Embryonic facial prominence (tissue), 1 donor: ENCODE measurements at regions not wholly inside any gene's neighbourhood (a gene's known extent, or its start where the extent isn't known, plus 50 kb on each side); places are given as distances from the start of the nearest gene placed in this dataset.

Experiments used
- DNase-seq: peaks from one replicate; pipeline ENCODE4 v3.0.0-alpha.2; 2016; ENCODE audit errors: extremely low spot score

DNA sequence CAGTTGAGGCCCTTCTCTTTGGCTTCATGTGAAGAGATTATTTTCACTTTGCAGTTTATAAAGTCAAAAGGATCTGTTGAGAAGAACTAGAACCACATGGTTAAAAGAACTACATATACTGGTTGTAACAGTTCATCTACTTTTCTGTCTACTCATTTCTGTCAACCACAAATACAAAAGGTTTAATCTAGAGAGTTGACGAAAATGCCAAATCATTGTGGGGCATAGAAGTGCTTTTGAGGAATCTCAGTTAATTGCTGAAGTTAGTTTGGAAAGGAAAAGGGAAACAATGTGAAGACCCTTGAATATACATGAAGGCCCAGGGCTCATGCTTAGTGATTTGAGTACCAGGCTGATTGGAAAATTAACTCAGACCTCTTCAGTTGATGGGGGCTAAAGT is 415.7 kb upstream of the ZP4 start:
- no peak for DNase-seq

DNA sequence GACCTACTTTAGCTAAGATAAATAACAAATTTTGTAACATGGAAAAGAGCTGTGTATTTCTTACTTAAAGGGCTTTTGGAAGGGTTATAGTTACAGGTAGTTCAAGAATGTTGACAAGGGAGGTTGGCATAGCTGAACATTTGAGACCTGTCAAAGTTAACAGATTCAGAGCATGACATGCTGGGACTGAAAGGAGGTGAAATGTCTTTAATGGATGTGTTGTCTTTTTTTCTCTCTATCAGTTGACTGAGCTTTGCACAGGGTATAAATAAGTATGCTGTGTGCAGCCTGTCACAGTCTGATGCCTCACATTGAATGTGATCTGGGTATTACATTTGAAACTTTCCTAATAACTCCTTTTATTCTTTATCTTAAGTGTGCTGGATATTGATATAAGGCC is 411.9 kb upstream of the ZP4 start:
- DNase-seq = no peak

- DNase-seq = no peak
Observed at GRCh38 chr1:238296371-238296770, 405.6 kb upstream of the ZP4 start.

GRCh38 chr1:238293075-238293474 is 402.4 kb upstream of the ZP4 start:
- no peak for DNase-seq

DNA sequence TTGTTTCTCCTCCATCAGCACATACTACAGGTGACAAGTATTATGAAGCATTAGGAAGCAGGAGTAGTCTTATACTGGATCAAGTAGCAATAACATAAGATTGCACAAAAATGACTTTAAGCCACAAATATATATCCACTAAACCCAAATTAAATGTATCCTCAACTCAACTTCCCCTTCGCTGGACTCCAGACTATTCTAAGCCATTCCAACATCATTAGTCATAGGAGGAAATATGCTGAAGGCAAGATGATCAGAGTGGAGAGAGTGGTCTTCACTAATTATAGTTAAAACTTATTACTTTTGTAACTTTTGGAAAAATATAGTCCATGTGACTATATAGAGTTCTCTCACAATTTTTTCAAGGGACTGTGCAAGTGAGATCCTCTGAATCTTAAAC is 390.7 kb upstream of the ZP4 start:
- no peak for DNase-seq

GRCh38 chr1:238279694-238280380 is 389.1 kb upstream of the ZP4 start:
- no peak for DNase-seq

GRCh38 chr1:238272145-238272544 is 381.4 kb upstream of the ZP4 start:
- no peak for DNase-seq

GRCh38 chr1:238265866-238266265 is 375.1 kb upstream of the ZP4 start:
- DNase-seq = no peak

- DNase-seq = no peak
Observed at GRCh38 chr1:238264951-238265350, 374.2 kb upstream of the ZP4 start.

- DNase-seq = no peak
Observed at GRCh38 chr1:238258510-238258909, 367.8 kb upstream of the ZP4 start.

GRCh38 chr1:238257018-238257621 is 366.4 kb upstream of the ZP4 start:
- DNase-seq = no peak

DNA sequence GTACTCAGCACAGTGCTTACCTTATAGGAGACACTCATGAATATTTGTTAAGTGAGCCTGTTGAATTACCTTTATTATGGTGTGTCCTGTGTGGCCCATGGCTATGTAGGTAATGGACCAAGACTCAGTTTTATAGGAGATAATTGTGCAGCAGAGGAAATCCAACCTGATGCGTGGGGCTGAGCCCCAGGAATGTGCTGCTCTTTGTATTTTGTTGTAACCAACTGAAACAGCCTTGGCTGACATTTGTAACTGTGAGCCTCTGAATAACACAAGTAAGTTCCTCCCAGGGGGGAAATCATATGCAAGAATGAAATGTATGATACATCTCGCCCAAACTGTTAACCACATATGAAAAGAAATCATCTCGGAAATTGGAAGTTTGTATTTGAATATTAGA is 364.2 kb upstream of the ZP4 start:
- DNase-seq = no peak

DNA sequence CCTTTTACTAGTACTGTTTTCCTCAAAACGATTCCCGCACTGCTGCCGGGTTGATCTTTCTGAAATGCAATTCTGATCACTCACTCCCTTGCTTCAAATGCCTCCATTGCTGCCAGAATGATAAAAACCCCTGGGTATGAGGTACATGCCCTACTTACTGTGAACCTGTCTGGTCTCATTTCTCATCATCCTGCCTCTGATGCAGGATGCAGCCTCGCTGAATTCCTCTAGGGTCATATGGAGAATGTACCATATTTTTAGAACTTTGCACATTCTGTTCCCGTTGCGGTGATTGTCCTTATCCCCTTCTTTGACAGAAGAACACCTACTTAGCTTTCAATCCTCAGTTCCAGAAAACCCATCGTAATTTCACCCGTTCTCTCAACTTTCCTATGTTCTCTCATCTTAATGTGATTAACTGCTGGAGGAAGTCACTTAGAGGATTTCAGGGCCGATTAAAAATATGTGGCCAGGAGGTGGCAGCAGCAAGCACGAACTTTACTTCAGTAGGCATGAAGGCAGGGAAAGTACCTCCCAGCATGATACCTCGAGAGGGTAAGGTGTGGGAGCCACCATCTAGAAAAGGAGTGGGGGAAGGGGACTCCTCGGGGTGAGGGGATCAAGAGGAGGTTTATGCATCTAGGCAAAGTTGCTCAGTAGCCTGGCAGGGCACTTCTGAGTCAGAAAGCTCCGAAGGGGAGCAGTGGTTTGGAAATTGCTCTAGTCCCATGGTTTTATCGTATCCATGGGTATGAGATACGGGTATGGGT is 361.5 kb upstream of the ZP4 start:
- DNase-seq = no peak

DNA sequence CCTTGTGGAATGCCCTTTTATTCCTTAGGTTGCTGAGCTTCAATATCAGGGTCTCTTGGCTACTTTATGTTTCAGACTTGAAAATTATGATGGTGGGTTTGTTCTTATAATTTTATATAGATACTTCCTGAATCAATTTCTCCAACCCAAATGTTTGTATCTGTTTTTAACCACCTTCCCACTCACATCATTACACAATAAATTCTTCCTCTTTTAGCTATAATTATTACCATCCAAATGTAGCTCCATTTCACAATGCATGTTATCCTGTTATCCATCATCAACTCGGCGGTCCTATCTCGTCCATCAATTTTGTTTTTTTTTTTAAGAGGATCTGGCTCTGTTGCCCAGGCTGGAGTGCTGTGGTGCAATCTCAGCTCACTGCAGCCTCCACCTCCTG is 357.6 kb upstream of the ZP4 start:
- no peak for DNase-seq

DNA sequence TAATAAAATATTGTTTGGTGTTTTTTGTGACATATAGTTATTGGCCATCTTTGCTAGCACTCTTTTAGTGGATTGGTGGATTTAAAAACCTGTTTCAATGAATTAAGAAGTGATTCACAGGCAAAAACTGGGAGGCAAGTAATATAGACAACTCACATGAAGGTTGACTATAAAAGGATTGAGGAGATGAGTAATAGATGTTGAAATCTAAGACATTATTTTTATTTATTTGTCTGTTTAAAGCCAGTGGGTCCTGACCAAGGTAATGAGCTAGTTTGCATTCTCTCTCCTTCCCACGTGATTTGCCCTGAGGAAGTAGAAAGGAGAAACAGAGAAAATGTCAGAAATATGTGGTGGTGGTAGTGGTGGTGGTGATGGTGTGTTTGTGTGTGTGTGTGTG is 351.5 kb upstream of the ZP4 start:
- no peak for DNase-seq

DNA sequence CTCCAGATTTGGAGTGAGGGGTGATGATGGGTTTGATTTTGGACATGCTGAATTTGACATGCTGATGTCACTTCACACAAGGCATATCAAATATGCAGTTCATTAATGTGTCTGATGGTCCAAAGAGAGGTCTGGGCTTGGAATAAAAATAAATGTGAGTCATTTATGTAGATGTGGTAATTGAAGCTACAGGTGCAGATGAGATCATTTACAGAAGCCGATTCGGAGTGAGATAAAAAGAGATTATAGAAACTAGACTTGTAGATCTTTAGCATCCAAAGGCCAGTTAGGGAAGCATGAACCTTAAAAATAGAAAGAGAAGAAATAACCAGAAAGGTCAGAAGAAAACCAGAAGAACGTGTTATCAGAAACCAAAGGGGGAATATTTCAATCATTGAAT is 350.9 kb upstream of the ZP4 start:
- DNase-seq = no peak

GRCh38 chr1:238239343-238239742 is 348.6 kb upstream of the ZP4 start:
- no peak for DNase-seq

GRCh38 chr1:238233966-238234365 is 343.2 kb upstream of the ZP4 start:
- DNase-seq = no peak

- DNase-seq = no peak
Observed at GRCh38 chr1:238232084-238232710, 341.5 kb upstream of the ZP4 start.

- DNase-seq = no peak
Observed at GRCh38 chr1:238226810-238227209, 336.1 kb upstream of the ZP4 start.

DNA sequence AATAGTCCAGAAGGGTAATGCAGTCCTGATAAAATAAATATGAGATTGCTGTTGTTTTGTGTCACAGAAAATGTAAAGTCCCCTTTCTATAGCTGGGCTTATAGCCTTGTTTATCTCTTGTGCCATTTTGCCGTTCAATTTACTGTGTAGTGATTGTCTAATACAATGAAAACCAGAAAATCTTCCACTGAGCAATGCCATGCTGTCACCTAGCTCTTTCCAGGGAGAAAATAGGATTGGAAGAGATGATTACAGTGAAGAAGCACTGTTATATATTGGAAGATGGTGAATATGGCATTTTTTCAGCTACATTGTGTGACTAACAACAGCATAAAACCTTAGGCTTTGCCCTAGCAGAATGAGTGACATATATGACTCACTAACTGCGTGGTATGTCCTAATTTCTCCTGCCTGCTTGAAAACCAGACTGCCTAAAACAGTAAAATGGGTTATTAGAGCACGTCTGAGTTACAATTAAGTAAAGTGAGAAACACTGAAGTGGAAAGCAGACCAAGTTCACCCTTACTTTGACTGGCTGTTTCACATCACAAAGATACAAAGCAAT is 332.4 kb upstream of the ZP4 start:
- no peak for DNase-seq

DNA sequence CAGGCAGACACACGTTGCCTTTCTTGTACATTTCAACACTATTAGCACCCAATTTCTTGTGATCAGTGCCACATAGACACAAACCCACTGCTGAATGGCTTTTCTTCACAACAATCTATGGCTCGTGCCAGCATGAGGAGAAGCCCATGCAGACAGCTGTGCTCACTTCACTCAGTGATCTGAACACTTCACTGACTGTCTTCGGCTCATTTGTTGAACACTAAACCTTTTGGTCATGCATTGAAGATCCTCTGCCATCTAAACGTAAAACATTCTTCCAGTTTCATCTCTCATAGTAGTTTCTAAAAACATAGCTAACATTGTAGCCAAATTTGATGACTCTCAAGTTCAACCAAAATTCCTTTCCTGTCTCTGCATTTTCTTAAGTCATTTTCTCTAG is 331.0 kb upstream of the ZP4 start:
- DNase-seq = no peak
